ENCODE measurements at regions not wholly inside any gene's neighbourhood (a gene's known extent, or its start where the extent isn't known, plus 50 kb on each side); places are given as distances from the start of the nearest gene placed in this dataset.

DNA sequence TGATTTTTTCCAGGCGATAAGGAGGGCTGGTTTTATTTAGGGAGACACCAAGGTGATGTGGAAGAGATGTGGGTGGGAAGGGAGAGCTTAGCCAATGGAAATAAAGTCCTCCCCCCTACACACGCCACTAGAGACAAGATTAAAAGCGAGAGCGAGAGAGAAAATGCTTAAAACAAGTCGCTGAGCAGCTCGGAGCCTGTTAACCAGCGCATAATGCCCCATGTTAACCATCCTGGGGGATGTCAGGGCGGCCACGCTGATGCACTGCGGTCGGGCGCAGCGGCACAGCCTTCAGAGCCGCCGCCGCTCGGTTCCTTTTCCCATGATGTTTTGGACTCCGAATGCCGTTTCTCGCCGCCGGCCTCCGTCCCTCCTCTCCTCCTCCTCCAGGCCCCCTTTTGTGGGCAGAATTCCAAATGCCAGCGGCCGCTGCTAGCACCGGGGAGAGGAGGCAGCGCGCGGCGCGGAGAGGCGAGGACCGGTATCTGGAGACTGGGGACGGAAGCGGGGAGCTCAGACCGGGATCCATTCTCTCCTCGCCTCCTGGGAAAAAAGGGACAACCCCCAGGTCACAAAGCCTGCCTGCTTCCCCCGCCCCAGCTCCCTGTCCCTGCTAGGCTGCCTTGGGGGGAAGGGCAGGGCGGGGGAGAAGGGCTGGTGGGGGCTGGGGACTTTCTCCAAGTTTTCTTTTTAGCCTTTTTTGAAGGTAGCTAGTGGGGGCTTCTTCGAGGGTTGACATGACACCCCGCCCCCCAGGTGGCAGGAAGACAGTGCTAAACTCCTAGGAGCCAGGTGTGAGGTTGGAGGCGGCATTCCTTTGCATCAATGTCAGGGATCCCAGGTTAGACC lies 98.1 kb upstream of the CCL2 start:
- TF ChIP-seq SUZ12 (IDR thresholded peaks at IDR 0.05; ENCODE audit: extremely low read depth, insufficient read depth, insufficient read length) (no peak), ZNF274 (IDR thresholded peaks at IDR 0.05; ENCODE audit: low read depth, low read length) (no peak)
